Liver (tissue), 3 donors: ENCODE measurements at regions not wholly inside any gene's neighbourhood (a gene's known extent, or its start where the extent isn't known, plus 50 kb on each side); places are given as distances from the start of the nearest gene placed in this dataset.

Source experiments
- ATF3 ChIP-seq: IDR thresholded peaks from 2 replicates; pipeline ENCODE4 v1.6.1; 2016; ENCODE audit warnings: antibody characterized with exemption
- CTCF ChIP-seq: fragments of 150-350 bp; IDR thresholded peaks from 2 replicates; pipeline ENCODE4 v1.5.1; 2017; ENCODE audit warnings: improper control_type of control experiment, low read depth, low read length; ENCODE audit not compliant: missing input control
- EGR1 ChIP-seq, 2 donors: IDR thresholded peaks; 2 replicates each; pipeline ENCODE4 v1.6.1; 2016 to 2018; ENCODE audit warnings: antibody characterized with exemption in 2 of 2, low read depth in 2 of 2
- FOXA1 ChIP-seq: IDR thresholded peaks from 2 replicates; pipeline ENCODE4 v1.6.1; 2016; ENCODE audit warnings: antibody characterized with exemption
- GABPA ChIP-seq, 2 donors: IDR thresholded peaks in 1 of 2; conservative IDR thresholded peaks in 1 of 2; 2 replicates each; pipeline ENCODE4 v1.6.1; 2016; ENCODE audit warnings: antibody characterized with exemption in 2 of 2, mild to moderate bottlenecking in 1 of 2, moderate library complexity in 1 of 2
- HNF4A ChIP-seq, 2 donors: conservative IDR thresholded peaks; 2 replicates each; pipeline ENCODE4 v1.6.1; 2016; ENCODE audit warnings: antibody characterized with exemption in 2 of 2, mild to moderate bottlenecking in 2 of 2
- RAD21 ChIP-seq, 2 donors: IDR thresholded peaks; 2 replicates each; pipeline ENCODE4 v1.6.1; 2016; ENCODE audit warnings: antibody characterized with exemption in 2 of 2, mild to moderate bottlenecking in 2 of 2
- REST ChIP-seq: IDR thresholded peaks from 2 replicates; pipeline ENCODE4 v1.6.1; 2016; ENCODE audit warnings: antibody characterized with exemption, mild to moderate bottlenecking
- SP1 ChIP-seq: IDR thresholded peaks from 2 replicates; pipeline ENCODE4 v1.6.1; 2018; ENCODE audit warnings: antibody characterized with exemption, mild to moderate bottlenecking
- TAF1 ChIP-seq: conservative IDR thresholded peaks from 2 replicates; pipeline ENCODE4 v1.6.1; 2016; ENCODE audit warnings: antibody characterized with exemption, mild to moderate bottlenecking
- YY1 ChIP-seq: IDR thresholded peaks from 2 replicates; pipeline ENCODE4 v1.6.1; 2016; ENCODE audit warnings: antibody characterized with exemption, mild to moderate bottlenecking
- ZBTB33 ChIP-seq: IDR thresholded peaks from 2 replicates; pipeline ENCODE4 v1.6.1; 2016; ENCODE audit warnings: antibody characterized with exemption
- TF ChIP-seq, protein P1 (sequence below): IDR thresholded peaks from 2 replicates; pipeline ENCODE4 v1.6.1; 2016; ENCODE audit warnings: antibody characterized with exemption
- donor health status: healthy.
- donor health status: healthy.

GRCh38 chr3:139202959-139203349 is 140.9 kb upstream of the MRPS22 start:
- TF ChIP-seq YY1 = no peak
- TF ChIP-seq SP1 = no peak
- TF ChIP-seq, protein P1, sequence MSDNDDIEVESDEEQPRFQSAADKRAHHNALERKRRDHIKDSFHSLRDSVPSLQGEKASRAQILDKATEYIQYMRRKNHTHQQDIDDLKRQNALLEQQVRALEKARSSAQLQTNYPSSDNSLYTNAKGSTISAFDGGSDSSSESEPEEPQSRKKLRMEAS = no peak
- TF ChIP-seq CTCF = no peak
- TF ChIP-seq REST = no peak
- TF ChIP-seq GABPA (IDR thresholded peaks at IDR 0.05 in 1 of 2, conservative IDR thresholded peaks at IDR 0.05 in 1 of 2) = no peak
- no peak for TF ChIP-seq RAD21 (IDR thresholded peaks at IDR 0.05)
- no peak for TF ChIP-seq ATF3
- no peak for TF ChIP-seq TAF1
- no peak for TF ChIP-seq EGR1 (IDR thresholded peaks at IDR 0.05; ENCODE audit: low read depth in 2 of 2)
- TF ChIP-seq FOXA1 = no peak
- no peak for TF ChIP-seq ZBTB33
- TF ChIP-seq HNF4A (conservative IDR thresholded peaks at IDR 0.05) = no peak
